HG03159 (cell line): ENCODE measurements at regions not wholly inside any gene's neighbourhood (a gene's known extent, or its start where the extent isn't known, plus 50 kb on each side); places are given as distances from the start of the nearest gene placed in this dataset.

ENCODE experiments used
- ATAC-seq: cut with Tn5 transposase; IDR thresholded peaks from one replicate; pipeline ENCODE4 v1.9.1; 2021; ENCODE audit warnings: mild to moderate bottlenecking, moderate library complexity; ENCODE audit not compliant: unreplicated experiment

- ATAC-seq: no peak
Measured at GRCh38 chr11:26021017-26021416, 310.9 kb upstream of the ANO3 start.

GRCh38 chr11:26023057-26023456 lies 308.9 kb upstream of the ANO3 start:
- ATAC-seq: no peak

GRCh38 chr11:26025676-26026075 lies 306.3 kb upstream of the ANO3 start:
- no peak for ATAC-seq

GRCh38 chr11:26026078-26026477 lies 305.9 kb upstream of the ANO3 start:
- no peak for ATAC-seq

GRCh38 chr11:26027887-26028286 lies 304.0 kb upstream of the ANO3 start:
- no peak for ATAC-seq

- no peak for ATAC-seq
Measured at GRCh38 chr11:26028393-26028911, 303.5 kb upstream of the ANO3 start.

- ATAC-seq: no peak
Measured at GRCh38 chr11:26030399-26030798, 301.5 kb upstream of the ANO3 start.

GRCh38 chr11:26032241-26032640 lies 299.7 kb upstream of the ANO3 start:
- no peak for ATAC-seq

- ATAC-seq: no peak
Measured at GRCh38 chr11:26035696-26036095, 296.2 kb upstream of the ANO3 start.

GRCh38 chr11:26037716-26038115 lies 294.2 kb upstream of the ANO3 start:
- ATAC-seq: peak; percentile 65

GRCh38 chr11:26040339-26040738 lies 291.6 kb upstream of the ANO3 start:
- no peak for ATAC-seq

GRCh38 chr11:26042113-26042512 lies 289.8 kb upstream of the ANO3 start:
- ATAC-seq: no peak

GRCh38 chr11:26043665-26044064 lies 288.3 kb upstream of the ANO3 start:
- peak; percentile 94 for ATAC-seq

GRCh38 chr11:26044389-26044788 lies 287.5 kb upstream of the ANO3 start:
- ATAC-seq: no peak

GRCh38 chr11:26045082-26045481 lies 286.8 kb upstream of the ANO3 start:
- ATAC-seq: no peak

GRCh38 chr11:26048271-26048670 lies 283.7 kb upstream of the ANO3 start:
- no peak for ATAC-seq

GRCh38 chr11:26053966-26054365 lies 278.0 kb upstream of the ANO3 start:
- no peak for ATAC-seq

GRCh38 chr11:26062660-26063059 lies 269.3 kb upstream of the ANO3 start:
- ATAC-seq: no peak

GRCh38 chr11:26063915-26064314 lies 268.0 kb upstream of the ANO3 start:
- peak; percentile 41 for ATAC-seq

GRCh38 chr11:26065944-26066343 lies 266.0 kb upstream of the ANO3 start:
- ATAC-seq: no peak

GRCh38 chr11:26070714-26071380 lies 261.1 kb upstream of the ANO3 start:
- no peak for ATAC-seq

GRCh38 chr11:26072614-26073153 lies 259.2 kb upstream of the ANO3 start:
- ATAC-seq: no peak

GRCh38 chr11:26073646-26074045 lies 258.3 kb upstream of the ANO3 start:
- ATAC-seq: no peak
